Stimulated activated CD4-positive, alpha-beta T cell treated with anti-CD3 and anti-CD28 coated beads, Interleukin-4, amount 100 ng/mL, for 1 hour (primary cell): ENCODE measurements at regions not wholly inside any gene's neighbourhood (a gene's known extent, or its start where the extent isn't known, plus 50 kb on each side); places are given as distances from the start of the nearest gene placed in this dataset.

Experiments
- DNase-seq: peaks from one replicate; pipeline ENCODE4 v3.0.0-alpha.2; 2020

- no peak for DNase-seq
Measured at GRCh38 chr16:86019446-86020047, 120.6 kb downstream of the IRF8 start.

DNA sequence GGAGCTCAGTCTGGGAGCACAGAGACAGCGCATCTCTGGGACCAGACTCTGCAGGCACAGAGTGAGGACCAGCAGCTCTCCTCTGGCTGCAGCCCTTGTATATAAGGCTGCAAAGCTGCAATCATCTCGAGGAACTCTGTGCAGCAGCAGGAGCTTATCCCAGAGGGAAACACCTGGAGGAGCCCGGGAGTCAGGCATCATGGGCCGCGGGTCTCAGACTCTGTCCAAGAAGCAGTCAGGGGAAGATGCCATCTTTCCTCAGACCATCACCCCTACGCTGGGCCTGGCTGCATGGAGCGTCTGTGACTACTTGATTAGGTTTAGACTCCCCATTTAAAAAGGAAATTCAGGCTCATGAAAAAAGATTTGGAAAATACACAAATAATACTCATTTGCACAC lies 122.0 kb downstream of the IRF8 start:
- no peak for DNase-seq

DNA sequence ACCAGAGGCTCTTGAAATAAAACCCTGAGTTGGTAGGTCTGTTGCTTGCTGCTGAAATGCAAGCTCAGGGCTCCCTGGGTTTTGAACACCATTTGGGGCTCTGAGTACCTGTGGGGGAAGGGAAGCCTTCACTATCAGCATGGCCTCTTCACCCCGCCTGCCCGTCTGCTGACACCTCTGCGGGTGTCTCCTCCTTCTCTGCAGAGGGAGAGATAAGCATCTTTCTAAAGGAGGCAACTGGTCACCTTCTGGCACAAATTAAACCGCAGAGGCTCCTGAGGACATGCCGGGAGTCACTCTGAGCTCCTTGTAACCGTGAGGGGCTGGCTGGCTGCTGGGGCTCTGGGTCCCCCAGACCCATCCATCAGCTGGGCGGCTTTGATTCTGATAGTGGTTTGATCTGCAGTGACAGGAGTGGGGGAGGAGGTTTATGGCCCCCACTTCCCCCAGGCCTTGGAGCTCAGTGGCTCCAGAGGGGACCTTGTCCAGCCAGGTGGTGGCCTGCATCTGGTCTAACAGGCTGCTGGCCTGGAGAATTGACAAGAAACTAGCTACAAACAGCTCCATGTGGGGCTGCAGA lies 123.5 kb downstream of the IRF8 start:
- DNase-seq: no peak

DNA sequence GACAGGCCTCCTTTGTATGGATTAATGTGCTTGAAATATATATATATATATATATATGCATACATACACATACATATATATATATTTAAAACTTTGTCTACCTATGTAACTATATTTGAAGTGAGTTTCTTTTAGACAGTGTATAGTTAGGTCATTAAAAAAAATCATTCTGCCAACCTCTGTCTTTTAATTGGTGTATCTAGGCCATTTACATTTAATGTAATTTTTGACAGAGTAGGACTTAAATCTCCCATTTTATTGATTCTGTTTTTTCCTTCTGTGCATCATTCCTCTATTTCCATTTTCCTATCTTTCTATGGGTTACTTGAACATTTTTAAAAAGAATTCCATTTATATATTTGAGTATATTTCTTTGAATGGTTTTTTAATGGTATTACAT lies 125.2 kb downstream of the IRF8 start:
- DNase-seq: no peak

GRCh38 chr16:86025706-86026105 lies 126.7 kb downstream of the IRF8 start:
- no peak for DNase-seq

GRCh38 chr16:86026171-86026910 lies 127.4 kb downstream of the IRF8 start:
- no peak for DNase-seq

GRCh38 chr16:86026916-86027315 lies 128.0 kb downstream of the IRF8 start:
- no peak for DNase-seq

- no peak for DNase-seq
Measured at GRCh38 chr16:86027373-86028126, 128.6 kb downstream of the IRF8 start.

DNA sequence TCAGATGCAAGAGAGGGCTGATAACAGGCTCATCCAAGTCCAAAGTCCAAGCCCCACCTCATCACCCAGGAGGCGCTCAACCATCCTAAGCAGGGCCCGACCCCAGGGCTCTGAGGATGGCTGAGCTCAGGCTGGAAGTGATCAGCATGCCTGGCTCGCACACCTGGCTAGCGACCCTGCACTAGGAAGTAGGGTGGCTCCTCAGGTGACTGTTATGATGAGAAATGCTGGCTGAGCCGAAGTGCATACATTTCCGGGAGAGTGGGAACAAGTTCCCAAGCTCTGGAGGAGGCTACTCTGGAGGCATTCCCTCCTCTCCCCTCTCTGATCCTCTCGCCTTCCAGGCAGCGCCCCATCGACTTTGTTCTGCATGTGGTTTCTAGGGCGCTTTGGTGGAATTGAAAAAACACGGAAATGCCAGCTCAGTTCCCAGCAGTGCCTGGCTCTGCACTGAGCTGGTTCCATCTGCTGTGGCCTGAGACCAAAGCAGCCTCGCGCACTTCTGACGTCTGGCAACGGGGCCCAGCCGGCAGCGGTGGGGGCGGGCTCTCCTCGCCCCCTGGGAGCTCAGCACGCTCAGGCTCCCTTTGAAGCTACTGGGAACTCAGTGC lies 130.3 kb downstream of the IRF8 start:
- DNase-seq: no peak

DNA sequence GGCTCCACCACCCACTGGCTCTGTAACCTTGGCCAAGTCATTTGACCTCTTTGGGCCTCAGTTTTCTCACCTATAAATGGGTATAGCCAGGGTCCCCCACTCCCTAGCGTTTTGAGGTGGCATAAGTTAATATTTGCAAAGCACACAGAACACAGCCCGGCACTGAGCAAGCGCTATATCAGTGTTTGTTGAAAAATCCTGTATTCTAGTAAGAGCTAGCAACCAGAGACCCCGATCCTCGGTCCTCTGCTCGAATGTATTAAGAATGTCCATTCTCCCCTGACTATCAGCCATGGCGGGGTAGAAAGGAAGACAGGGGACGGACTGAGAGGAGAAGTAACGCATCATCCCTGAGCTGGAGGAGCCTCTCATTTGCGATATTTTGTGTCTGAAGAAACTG lies 131.2 kb downstream of the IRF8 start:
- DNase-seq: no peak

- DNase-seq: no peak
Measured at GRCh38 chr16:86031141-86031678, 132.2 kb downstream of the IRF8 start.

GRCh38 chr16:86033016-86033474 lies 134.1 kb downstream of the IRF8 start:
- DNase-seq: no peak

DNA sequence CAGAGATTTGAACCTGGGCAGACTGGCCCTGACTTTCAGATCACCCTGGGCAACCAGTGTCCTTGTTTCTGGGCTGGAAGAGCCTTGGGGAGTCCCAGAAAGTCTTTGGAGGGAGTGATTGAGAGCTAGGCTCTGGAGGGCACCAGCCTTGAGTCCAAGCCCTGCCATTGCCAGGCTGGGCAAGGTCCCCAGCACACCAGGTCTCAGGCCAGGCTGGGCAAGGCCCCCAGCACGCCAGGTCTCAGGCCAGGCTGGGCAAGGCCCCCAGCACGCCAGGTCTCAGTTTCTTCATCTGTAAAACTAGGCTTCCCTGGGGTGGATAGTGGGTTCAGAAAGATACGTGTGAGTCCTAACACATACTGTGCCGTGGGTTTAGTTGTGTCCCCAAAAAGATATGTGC lies 135.0 kb downstream of the IRF8 start:
- no peak for DNase-seq

- DNase-seq: no peak
Measured at GRCh38 chr16:86034421-86034919, 135.5 kb downstream of the IRF8 start.

- no peak for DNase-seq
Measured at GRCh38 chr16:86035906-86036305, 136.9 kb downstream of the IRF8 start.

DNA sequence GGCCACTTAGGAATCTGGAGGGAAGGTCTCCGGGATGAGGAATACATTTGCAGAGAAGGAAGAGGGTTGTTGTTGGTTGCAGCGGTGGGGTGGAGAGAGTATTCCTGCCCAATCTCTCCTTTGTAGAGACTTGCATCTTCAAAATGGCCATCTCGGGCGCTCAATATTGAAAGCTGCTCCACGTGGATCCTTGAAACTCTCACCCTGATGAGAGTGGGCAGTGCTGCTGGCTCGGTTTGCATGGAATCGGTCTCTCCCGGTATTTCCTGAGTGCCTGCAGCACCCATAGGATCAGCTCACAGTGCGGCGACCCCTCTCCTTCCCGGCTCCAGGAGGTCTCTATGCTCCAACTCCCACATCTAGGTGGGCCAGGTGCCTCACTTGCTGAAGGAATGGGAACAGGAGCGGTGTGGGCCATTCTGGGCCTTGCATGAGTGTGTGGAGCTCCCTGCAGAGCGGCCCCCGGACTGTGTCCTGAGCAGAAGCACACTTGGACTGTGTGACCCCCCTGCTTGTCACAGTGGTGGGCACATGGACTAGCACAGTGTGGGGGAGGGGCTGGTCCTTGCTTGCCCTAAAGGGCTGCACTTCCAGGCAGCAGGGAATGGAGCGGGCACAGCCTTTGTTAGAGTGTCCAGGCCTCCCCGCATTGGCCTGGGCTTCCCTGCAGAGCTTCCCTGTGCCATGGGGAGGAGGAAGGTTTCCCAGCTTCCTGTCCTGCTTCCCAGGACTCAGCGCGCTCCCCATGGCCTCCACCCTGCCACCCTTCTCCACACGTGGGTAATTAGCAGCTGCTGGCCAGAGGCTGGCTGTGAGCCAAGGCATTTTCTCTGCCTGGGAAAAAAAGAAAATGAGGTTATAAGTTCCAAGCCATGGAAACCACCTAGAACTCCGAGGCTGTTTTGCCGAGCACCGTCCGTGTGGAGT lies 139.3 kb downstream of the IRF8 start:
- no peak for DNase-seq

DNA sequence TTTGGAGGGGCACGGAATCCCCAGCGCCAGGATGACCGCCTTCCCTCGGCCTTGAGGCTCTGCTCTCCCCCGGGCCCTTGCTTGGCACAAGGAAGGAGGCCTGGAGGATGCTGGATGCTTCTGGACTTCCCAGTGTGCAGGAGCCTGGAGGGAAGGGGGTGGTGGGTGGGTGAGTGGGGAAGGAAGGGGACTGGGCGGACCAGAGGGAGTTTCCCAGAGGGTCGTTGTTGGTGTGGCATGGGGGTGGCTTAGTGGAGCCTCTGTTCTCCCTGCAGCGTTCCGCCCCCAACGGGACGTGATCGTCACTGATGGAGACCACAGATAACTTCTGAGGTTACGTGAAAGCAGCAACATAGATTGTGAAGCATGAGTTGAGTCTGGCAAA lies 140.0 kb downstream of the IRF8 start:
- no peak for DNase-seq

DNA sequence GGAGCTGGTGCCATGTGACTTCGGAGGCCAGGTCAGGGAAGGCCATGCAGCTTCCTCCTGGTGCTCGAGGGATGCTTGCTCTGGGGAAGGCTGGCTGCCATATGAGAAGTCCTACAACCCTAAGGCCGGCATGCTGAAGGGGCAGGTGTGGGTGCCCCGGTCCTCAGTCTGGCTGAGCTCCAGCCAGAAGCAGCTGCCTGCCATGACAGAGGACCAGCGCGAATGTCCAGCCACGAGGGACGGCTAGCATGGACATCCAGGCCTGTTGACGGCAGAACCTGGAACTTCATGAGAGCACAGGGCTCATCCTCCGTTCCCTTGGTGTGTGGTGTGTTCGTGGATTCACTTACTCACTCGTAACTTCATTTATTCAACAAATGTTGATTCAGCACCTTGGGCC lies 140.6 kb downstream of the IRF8 start:
- DNase-seq: no peak

DNA sequence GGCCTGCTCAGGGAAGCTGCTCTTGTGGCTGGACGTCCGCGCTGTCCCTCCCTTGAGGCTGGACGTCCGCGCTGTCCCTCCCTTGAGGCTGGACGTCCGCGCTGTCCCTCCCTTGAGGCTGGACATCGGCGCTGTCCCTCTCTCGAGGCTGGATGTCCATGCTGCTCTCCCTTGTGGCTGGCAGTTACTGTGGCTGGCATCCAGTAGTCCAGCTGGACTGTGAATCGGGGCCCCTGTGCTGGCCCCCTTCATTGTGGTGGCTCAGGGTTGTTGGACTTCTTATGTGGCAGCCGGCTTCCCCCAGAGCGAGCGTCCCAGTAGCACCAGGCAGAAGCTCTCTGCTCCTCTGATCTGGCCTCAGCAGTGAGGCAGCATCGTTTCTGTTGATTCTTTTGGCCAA lies 141.5 kb downstream of the IRF8 start:
- DNase-seq: no peak

GRCh38 chr16:86041215-86041614 lies 142.3 kb downstream of the IRF8 start:
- DNase-seq: no peak

GRCh38 chr16:86041807-86042206 lies 142.8 kb downstream of the IRF8 start:
- no peak for DNase-seq

DNA sequence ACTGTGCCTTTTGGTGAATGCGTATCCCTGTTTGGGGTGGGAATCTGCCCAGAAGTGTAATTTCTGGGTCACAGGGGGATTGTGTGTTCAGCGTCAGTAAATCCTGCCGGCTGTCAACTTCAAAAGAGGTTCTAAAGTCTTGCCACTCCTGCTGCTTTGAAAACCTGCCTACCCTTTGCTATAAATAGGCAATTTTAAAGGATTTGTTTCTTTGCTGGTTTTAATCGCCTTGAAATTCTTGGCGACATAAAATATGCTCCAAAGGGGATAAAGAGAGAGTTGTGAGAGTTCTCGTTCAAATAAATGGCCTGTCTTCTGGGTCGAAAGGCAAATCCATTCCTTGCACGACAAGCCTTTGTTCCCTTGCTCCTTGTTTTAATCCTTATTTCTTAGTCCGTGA lies 143.4 kb downstream of the IRF8 start:
- no peak for DNase-seq
